ENCODE measurements at regions not wholly inside any gene's neighbourhood (a gene's known extent, or its start where the extent isn't known, plus 50 kb on each side); places are given as distances from the start of the nearest gene placed in this dataset.
"Not testable (repeated sequence)": the region's sequence is repeated elsewhere in the genome, so short reads cannot be mapped to it uniquely, and the experiment has no call there.

- DNase-seq: no peak
Observed at GRCh38 chr1:207243442-207244408, 77.8 kb upstream of the CD55 start.

- DNase-seq: no peak
Observed at GRCh38 chr1:207244409-207244801, 77.1 kb upstream of the CD55 start.

GRCh38 chr1:207245124-207245523 is 76.4 kb upstream of the CD55 start:
- DNase-seq: no peak

- no peak for DNase-seq
Observed at GRCh38 chr1:207248544-207249198, 72.8 kb upstream of the CD55 start.

- DNase-seq: no peak
Observed at GRCh38 chr1:207250431-207250830, 71.0 kb upstream of the CD55 start.

- no peak for DNase-seq
Observed at GRCh38 chr1:207251066-207251465, 70.4 kb upstream of the CD55 start.

- no peak for DNase-seq
Observed at GRCh38 chr1:207256869-207257268, 64.6 kb upstream of the CD55 start.

- no peak for DNase-seq
Observed at GRCh38 chr1:207259391-207259790, 62.1 kb upstream of the CD55 start.

GRCh38 chr1:207261971-207262370 is 59.5 kb upstream of the CD55 start:
- DNase-seq: no peak

- not testable (repeated sequence) for DNase-seq
Observed at GRCh38 chr1:207262891-207263290, 58.6 kb upstream of the CD55 start.

GRCh38 chr1:207264663-207265252 is 56.7 kb upstream of the CD55 start:
- no peak for DNase-seq

- no peak for DNase-seq
Observed at GRCh38 chr1:207268337-207268736, 53.1 kb upstream of the CD55 start.

- DNase-seq: no peak
Observed at GRCh38 chr1:207268753-207269511, 52.5 kb upstream of the CD55 start.
